GM23338 (cell line): ENCODE measurements at regions not wholly inside any gene's neighbourhood (a gene's known extent, or its start where the extent isn't known, plus 50 kb on each side); places are given as distances from the start of the nearest gene placed in this dataset.

ENCODE experiments used
- ATAC-seq: fragments of 200-7000 bp; cut with Tn5 transposase; 3 replicates; pipeline ENCODE4 v1.9.1; 2020
- DNase-seq: peaks from one replicate; pipeline ENCODE4 v3.0.0-alpha.2; 2015; ENCODE audit warnings: low spot score
- H2AFZ ChIP-seq: fragments of 200-600 bp; sonication (generic); 2 replicates; pipeline ENCODE4 v1.8.0; 2016; ENCODE audit warnings: antibody characterized with exemption, mild to moderate bottlenecking, moderate library complexity
- H3F3A ChIP-seq: fragments of 200-600 bp; sonication (generic); replicated peaks from 2 replicates; pipeline ENCODE4 v1.8.0; 2017; ENCODE audit warnings: antibody characterized with exemption, mixed run types, low read depth
- H3K27ac ChIP-seq: fragments of 200-600 bp; sonication (generic); 2 replicates; pipeline ENCODE4 v1.6.1; 2016; ENCODE audit warnings: low read depth
- H3K27me3 ChIP-seq: fragments of 200-600 bp; sonication (generic); 2 replicates; pipeline ENCODE4 v1.8.0; 2016; ENCODE audit warnings: mild to moderate bottlenecking, mixed run types, moderate library complexity; ENCODE audit not compliant: insufficient read depth
- H3K36me3 ChIP-seq: fragments of 200-600 bp; sonication (generic); 2 replicates; pipeline ENCODE4 v1.8.0; 2016; ENCODE audit warnings: mild to moderate bottlenecking; ENCODE audit not compliant: insufficient read depth
- H3K4me1 ChIP-seq: fragments of 200-600 bp; sonication (generic); 2 replicates; pipeline ENCODE4 v1.8.0; 2016; ENCODE audit warnings: mild to moderate bottlenecking, moderate library complexity; ENCODE audit not compliant: insufficient read depth
- H3K4me2 ChIP-seq: fragments of 200-600 bp; sonication (generic); 2 replicates; pipeline ENCODE4 v1.7.1; 2017; ENCODE audit warnings: mixed run types
- H3K4me3 ChIP-seq: fragments of 200-600 bp; sonication (generic); 2 replicates; pipeline ENCODE4 v1.6.1; 2016; ENCODE audit warnings: mixed run types
- H3K79me2 ChIP-seq: fragments of 200-600 bp; sonication (generic); replicated peaks from 2 replicates; pipeline ENCODE4 v1.8.0; 2017; ENCODE audit warnings: mild to moderate bottlenecking; ENCODE audit not compliant: insufficient read depth
- H3K9me2 ChIP-seq: fragments of 200-600 bp; sonication (generic); 2 replicates; pipeline ENCODE4 v1.8.0; 2017; ENCODE audit not compliant: insufficient read depth
- H4K20me1 ChIP-seq: fragments of 200-600 bp; sonication (generic); replicated peaks from 2 replicates; pipeline ENCODE4 v1.8.0; 2017; ENCODE audit warnings: mild to moderate bottlenecking; ENCODE audit not compliant: insufficient read depth
- H3K27ac Mint-ChIP-seq: 2 replicates; pipeline ENCODE4 v1.8.0; 2020; ENCODE audit warnings: inconsistent platforms, mild to moderate bottlenecking, moderate library complexity, mixed read lengths
- H3K27me3 Mint-ChIP-seq: 3 replicates; pipeline ENCODE4 v1.8.0; 2022; ENCODE audit warnings: low read depth, mild to moderate bottlenecking, moderate library complexity, mixed read lengths, inconsistent platforms; ENCODE audit not compliant: insufficient read depth, poor library complexity
- H3K36me3 Mint-ChIP-seq: 3 replicates; pipeline ENCODE4 v1.8.0; 2021; ENCODE audit warnings: low read depth, mild to moderate bottlenecking, inconsistent platforms, moderate library complexity, mixed read lengths
- H3K4me1 Mint-ChIP-seq: 3 replicates; pipeline ENCODE4 v1.8.0; 2020; ENCODE audit warnings: mild to moderate bottlenecking, inconsistent platforms, mixed read lengths
- H3K4me3 Mint-ChIP-seq: 3 replicates; pipeline ENCODE4 v1.8.0; 2021; ENCODE audit warnings: moderate library complexity, mild to moderate bottlenecking, inconsistent platforms, mixed read lengths
- H3K9me3 Mint-ChIP-seq: 3 replicates; pipeline ENCODE4 v1.8.0; 2020; ENCODE audit warnings: moderate library complexity, mild to moderate bottlenecking, inconsistent platforms, mixed read lengths
- CREB1 ChIP-seq: fragments of 250-450 bp; sonication (Bioruptor Pico); IDR thresholded peaks from 2 replicates; pipeline ENCODE4 v1.5.0; 2020; ENCODE audit warnings: low read depth, mild to moderate bottlenecking, moderate library complexity
- EZH2 ChIP-seq: fragments of 200-600 bp; sonication (generic); IDR thresholded peaks from one replicate; pipeline ENCODE4 v1.8.0; 2017; ENCODE audit warnings: antibody characterized with exemption, mild to moderate bottlenecking, low read depth; ENCODE audit not compliant: unreplicated experiment
- EZH2phosphoT487 ChIP-seq: fragments of 200-600 bp; sonication (generic); IDR thresholded peaks from one replicate; pipeline ENCODE4 v1.8.1; 2018; ENCODE audit warnings: antibody characterized with exemption; ENCODE audit not compliant: unreplicated experiment
- JUNB ChIP-seq: IDR thresholded peaks from one replicate; pipeline ENCODE4 v1.6.1; 2016; ENCODE audit warnings: antibody characterized with exemption; ENCODE audit not compliant: unreplicated experiment
- NANOG ChIP-seq: IDR thresholded peaks from 2 replicates; pipeline ENCODE4 v1.6.1; 2016; ENCODE audit warnings: antibody characterized with exemption, borderline replicate concordance
- POLR2AphosphoS5 ChIP-seq: IDR thresholded peaks from 2 replicates; pipeline ENCODE4 v1.6.1; 2016; ENCODE audit warnings: antibody characterized with exemption, low read depth
- STAT1 ChIP-seq: IDR thresholded peaks from one replicate; pipeline ENCODE4 v1.6.1; 2016; ENCODE audit warnings: antibody characterized with exemption; ENCODE audit not compliant: unreplicated experiment
- ZNF114 ChIP-seq: fragments of 250-450 bp; sonication (Bioruptor Pico); IDR thresholded peaks from 2 replicates; pipeline ENCODE4 v1.5.0; 2020; ENCODE audit warnings: mild to moderate bottlenecking, moderate library complexity
- ZNF331 ChIP-seq: fragments of 250-450 bp; sonication (Bioruptor Pico); IDR thresholded peaks from 2 replicates; pipeline ENCODE4 v1.5.0; 2020; ENCODE audit warnings: low read depth, mild to moderate bottlenecking, moderate library complexity
- TF ChIP-seq, protein P1 (sequence below): fragments of 250-450 bp; sonication (Bioruptor Pico); IDR thresholded peaks from 2 replicates; pipeline ENCODE4 v1.5.0; 2020; ENCODE audit warnings: mild to moderate bottlenecking, moderate library complexity
- TF ChIP-seq, protein P2 (sequence below), 2 experiments: fragments of 200-600 bp in 1 of 2; sonication (generic) in 1 of 2; conservative IDR thresholded peaks; 2 replicates each; pipeline versions ENCODE4 v1.5.1 to v1.6.1; 2016 to 2017; ENCODE audit warnings: antibody characterized with exemption in 2 of 2, low read depth in 2 of 2, mild to moderate bottlenecking in 2 of 2, moderate library complexity in 1 of 2
- TF ChIP-seq, protein P3 (sequence below): IDR thresholded peaks from 2 replicates; pipeline ENCODE4 v1.6.1; 2016; ENCODE audit warnings: antibody characterized with exemption
- TF ChIP-seq, protein P4 (sequence below): IDR thresholded peaks from one replicate; pipeline ENCODE4 v1.6.1; 2018; ENCODE audit warnings: antibody characterized with exemption; ENCODE audit not compliant: unreplicated experiment

DNA sequence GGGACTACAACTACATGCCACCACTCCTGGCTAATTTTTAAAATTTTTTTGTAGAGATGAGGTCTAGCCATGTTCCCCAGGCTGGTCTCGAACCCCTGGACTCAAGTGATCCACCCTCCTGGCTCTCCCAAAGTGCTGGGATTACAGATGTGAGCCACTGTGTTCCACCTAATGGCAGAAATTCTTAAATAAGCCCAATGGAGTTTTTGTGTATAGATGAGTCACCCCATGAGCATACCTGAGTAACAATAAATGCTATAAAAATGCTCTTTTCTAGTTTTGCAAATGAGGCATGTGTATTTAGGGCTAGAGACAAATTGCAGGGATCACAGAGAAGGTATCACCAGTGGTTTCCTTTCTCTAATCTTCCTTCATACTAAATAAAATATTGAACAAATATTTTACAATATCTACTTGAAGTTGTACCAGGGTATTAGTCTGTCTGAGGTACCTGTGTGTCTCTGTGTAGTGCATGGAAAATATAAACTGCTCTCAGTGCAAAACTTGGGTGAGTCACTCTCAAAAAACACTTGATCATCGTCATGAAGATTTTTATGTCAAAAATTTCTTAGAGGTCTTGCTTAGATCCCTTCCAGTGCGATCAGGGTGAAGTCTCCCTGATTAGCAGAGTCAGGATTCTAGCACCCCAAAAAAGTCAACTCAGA is 337.1 kb upstream of the MMADHC start:
- Histone ChIP-seq H3F3A (no peaks in the 10 kb centered on the region), H3K4me2 (no peak overlapping the region), H3K36me3 (no peaks in the 10 kb centered on the region; the same call in 1 of the 2 replicates), H3K9me2 (no peaks in the 10 kb centered on the region), H3K4me3 (no peak overlapping the region), H4K20me1 (no peaks in the 10 kb centered on the region), H2AFZ (no peak overlapping the region), H3K27ac (no peak overlapping the region), H3K27me3 (no peaks in the 10 kb centered on the region), H3K4me1 (peaks cover 7% of the 10 kb centered on the region), H3K79me2 (no peaks in the 10 kb centered on the region)
- Mint-ChIP-seq H3K9me3 (peaks cover 6% of the 10 kb centered on the region; the same call in 2 of the 3 replicates), H3K4me3 (no peak overlapping the region), H3K36me3 (peaks cover 4% of the 10 kb centered on the region; the same call in 2 of the 3 replicates), H3K4me1 (peaks cover 8% of the 10 kb centered on the region; the same call in 2 of the 3 replicates), H3K27ac (no peak overlapping the region), H3K27me3 (peaks cover 2% of the 10 kb centered on the region)
- TF ChIP-seq NANOG (no peak), EZH2phosphoT487 (no peak), POLR2AphosphoS5 (no peak), STAT1 (no peak), CREB1 (CRISPR knock-in tag) (no peak), JUNB (no peak), EZH2 (no peak), ZNF331 (no peak), ZNF114 (CRISPR knock-in tag) (no peak)
- TF ChIP-seq, protein P1, sequence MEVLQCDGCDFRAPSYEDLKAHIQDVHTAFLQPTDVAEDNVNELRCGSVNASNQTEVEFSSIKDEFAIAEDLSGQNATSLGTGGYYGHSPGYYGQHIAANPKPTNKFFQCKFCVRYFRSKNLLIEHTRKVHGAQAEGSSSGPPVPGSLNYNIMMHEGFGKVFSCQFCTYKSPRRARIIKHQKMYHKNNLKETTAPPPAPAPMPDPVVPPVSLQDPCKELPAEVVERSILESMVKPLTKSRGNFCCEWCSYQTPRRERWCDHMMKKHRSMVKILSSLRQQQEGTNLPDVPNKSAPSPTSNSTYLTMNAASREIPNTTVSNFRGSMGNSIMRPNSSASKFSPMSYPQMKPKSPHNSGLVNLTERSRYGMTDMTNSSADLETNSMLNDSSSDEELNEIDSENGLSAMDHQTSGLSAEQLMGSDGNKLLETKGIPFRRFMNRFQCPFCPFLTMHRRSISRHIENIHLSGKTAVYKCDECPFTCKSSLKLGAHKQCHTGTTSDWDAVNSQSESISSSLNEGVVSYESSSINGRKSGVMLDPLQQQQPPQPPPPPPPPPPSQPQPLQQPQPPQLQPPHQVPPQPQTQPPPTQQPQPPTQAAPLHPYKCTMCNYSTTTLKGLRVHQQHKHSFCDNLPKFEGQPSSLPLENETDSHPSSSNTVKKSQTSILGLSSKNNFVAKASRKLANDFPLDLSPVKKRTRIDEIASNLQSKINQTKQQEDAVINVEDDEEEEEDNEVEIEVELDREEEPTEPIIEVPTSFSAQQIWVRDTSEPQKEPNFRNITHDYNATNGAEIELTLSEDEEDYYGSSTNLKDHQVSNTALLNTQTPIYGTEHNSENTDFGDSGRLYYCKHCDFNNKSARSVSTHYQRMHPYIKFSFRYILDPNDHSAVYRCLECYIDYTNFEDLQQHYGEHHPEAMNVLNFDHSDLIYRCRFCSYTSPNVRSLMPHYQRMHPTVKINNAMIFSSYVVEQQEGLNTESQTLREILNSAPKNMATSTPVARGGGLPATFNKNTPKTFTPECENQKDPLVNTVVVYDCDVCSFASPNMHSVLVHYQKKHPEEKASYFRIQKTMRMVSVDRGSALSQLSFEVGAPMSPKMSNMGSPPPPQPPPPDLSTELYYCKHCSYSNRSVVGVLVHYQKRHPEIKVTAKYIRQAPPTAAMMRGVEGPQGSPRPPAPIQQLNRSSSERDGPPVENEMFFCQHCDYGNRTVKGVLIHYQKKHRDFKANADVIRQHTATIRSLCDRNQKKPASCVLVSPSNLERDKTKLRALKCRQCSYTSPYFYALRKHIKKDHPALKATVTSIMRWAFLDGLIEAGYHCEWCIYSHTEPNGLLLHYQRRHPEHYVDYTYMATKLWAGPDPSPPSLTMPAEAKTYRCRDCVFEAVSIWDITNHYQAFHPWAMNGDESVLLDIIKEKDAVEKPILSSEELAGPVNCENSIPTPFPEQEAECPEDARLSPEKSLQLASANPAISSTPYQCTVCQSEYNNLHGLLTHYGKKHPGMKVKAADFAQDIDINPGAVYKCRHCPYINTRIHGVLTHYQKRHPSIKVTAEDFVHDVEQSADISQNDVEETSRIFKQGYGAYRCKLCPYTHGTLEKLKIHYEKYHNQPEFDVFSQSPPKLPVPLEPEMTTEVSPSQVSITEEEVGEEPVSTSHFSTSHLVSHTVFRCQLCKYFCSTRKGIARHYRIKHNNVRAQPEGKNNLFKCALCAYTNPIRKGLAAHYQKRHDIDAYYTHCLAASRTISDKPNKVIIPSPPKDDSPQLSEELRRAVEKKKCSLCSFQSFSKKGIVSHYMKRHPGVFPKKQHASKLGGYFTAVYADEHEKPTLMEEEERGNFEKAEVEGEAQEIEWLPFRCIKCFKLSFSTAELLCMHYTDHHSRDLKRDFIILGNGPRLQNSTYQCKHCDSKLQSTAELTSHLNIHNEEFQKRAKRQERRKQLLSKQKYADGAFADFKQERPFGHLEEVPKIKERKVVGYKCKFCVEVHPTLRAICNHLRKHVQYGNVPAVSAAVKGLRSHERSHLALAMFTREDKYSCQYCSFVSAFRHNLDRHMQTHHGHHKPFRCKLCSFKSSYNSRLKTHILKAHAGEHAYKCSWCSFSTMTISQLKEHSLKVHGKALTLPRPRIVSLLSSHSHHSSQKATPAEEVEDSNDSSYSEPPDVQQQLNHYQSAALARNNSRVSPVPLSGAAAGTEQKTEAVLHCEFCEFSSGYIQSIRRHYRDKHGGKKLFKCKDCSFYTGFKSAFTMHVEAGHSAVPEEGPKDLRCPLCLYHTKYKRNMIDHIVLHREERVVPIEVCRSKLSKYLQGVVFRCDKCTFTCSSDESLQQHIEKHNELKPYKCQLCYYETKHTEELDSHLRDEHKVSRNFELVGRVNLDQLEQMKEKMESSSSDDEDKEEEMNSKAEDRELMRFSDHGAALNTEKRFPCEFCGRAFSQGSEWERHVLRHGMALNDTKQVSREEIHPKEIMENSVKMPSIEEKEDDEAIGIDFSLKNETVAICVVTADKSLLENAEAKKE (CRISPR knock-in tag) = no peak
- TF ChIP-seq, protein P2, sequence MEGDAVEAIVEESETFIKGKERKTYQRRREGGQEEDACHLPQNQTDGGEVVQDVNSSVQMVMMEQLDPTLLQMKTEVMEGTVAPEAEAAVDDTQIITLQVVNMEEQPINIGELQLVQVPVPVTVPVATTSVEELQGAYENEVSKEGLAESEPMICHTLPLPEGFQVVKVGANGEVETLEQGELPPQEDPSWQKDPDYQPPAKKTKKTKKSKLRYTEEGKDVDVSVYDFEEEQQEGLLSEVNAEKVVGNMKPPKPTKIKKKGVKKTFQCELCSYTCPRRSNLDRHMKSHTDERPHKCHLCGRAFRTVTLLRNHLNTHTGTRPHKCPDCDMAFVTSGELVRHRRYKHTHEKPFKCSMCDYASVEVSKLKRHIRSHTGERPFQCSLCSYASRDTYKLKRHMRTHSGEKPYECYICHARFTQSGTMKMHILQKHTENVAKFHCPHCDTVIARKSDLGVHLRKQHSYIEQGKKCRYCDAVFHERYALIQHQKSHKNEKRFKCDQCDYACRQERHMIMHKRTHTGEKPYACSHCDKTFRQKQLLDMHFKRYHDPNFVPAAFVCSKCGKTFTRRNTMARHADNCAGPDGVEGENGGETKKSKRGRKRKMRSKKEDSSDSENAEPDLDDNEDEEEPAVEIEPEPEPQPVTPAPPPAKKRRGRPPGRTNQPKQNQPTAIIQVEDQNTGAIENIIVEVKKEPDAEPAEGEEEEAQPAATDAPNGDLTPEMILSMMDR (conservative IDR thresholded peaks at IDR 0.05; ENCODE audit: low read depth in 2 of 2) = no peak
- TF ChIP-seq, protein P3, sequence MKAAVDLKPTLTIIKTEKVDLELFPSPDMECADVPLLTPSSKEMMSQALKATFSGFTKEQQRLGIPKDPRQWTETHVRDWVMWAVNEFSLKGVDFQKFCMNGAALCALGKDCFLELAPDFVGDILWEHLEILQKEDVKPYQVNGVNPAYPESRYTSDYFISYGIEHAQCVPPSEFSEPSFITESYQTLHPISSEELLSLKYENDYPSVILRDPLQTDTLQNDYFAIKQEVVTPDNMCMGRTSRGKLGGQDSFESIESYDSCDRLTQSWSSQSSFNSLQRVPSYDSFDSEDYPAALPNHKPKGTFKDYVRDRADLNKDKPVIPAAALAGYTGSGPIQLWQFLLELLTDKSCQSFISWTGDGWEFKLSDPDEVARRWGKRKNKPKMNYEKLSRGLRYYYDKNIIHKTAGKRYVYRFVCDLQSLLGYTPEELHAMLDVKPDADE = no peak
- TF ChIP-seq, protein P4, sequence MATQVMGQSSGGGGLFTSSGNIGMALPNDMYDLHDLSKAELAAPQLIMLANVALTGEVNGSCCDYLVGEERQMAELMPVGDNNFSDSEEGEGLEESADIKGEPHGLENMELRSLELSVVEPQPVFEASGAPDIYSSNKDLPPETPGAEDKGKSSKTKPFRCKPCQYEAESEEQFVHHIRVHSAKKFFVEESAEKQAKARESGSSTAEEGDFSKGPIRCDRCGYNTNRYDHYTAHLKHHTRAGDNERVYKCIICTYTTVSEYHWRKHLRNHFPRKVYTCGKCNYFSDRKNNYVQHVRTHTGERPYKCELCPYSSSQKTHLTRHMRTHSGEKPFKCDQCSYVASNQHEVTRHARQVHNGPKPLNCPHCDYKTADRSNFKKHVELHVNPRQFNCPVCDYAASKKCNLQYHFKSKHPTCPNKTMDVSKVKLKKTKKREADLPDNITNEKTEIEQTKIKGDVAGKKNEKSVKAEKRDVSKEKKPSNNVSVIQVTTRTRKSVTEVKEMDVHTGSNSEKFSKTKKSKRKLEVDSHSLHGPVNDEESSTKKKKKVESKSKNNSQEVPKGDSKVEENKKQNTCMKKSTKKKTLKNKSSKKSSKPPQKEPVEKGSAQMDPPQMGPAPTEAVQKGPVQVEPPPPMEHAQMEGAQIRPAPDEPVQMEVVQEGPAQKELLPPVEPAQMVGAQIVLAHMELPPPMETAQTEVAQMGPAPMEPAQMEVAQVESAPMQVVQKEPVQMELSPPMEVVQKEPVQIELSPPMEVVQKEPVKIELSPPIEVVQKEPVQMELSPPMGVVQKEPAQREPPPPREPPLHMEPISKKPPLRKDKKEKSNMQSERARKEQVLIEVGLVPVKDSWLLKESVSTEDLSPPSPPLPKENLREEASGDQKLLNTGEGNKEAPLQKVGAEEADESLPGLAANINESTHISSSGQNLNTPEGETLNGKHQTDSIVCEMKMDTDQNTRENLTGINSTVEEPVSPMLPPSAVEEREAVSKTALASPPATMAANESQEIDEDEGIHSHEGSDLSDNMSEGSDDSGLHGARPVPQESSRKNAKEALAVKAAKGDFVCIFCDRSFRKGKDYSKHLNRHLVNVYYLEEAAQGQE = no peak
- ATAC-seq (no peak), DNase-seq (no peak)
